Body of pancreas (tissue), 4 donors: ENCODE measurements at regions not wholly inside any gene's neighbourhood (a gene's known extent, or its start where the extent isn't known, plus 50 kb on each side); places are given as distances from the start of the nearest gene placed in this dataset.

Experiments
- CTCF ChIP-seq, 7 experiments: fragments of 450-650 bp in 4 of 7; fragments of 200-600 bp in 3 of 7; sonication (generic) in 3 of 7; IDR thresholded peaks; one replicate each; pipeline ENCODE4 v1.5.1; 2016 to 2019; ENCODE audit warnings: antibody characterized with exemption in 7 of 7
- POLR2A ChIP-seq, 3 donors: fragments of 450-650 bp; IDR thresholded peaks; one replicate each; pipeline ENCODE4 v1.6.1; 2016; ENCODE audit warnings: antibody characterized with exemption in 3 of 3, mild to moderate bottlenecking in 2 of 3

DNA sequence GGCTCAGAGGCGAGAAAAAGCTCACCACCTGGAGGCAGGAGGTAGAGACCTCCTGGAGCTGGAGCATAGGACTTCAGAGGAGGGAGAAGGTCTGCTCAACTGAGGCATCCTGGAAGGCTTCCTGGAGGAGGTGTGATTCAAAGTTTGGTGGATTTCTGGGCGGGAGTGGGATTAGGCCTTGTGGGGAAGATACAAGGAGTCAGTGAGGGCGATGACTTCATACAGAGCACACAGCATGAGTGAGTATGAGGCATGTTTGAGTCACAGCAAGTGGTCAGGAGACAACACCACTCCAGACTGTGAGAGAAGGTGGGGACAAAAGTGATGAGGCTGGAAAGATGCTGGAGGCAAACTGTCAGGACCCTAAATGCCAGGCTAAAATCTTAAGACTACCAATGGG lies 77.6 kb downstream of the MATN1 start:
- no peak for TF ChIP-seq CTCF (IDR thresholded peaks at IDR 0.05)
- TF ChIP-seq POLR2A (IDR thresholded peaks at IDR 0.05): no peak
